ENCODE measurements at regions not wholly inside any gene's neighbourhood (a gene's known extent, or its start where the extent isn't known, plus 50 kb on each side); places are given as distances from the start of the nearest gene placed in this dataset.

DNA sequence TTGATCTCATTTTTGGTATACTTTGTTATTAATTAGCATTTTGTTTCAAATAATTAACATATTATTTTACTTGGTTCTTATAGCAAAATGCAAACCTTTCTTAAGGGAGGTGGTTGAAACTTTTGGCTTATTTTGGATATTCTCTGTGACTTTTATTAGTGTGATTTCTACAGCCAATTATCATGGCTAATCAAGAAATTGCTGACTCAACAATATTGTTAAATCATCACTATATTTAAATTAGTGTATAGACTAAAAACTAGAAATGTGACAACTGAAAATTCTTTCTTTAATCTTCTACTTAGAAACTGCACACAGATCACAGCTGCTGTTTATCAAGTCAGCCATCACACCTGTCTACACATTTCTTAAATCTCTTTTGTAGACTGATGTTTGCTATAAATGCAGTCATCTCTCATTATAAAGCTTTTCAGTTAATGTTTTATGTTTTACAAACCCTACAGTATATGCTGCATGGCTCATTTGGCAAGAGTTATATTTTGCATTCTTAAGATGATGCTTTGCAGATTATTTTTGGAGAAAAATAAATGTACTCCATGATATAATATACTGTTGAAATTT, 389.8 kb upstream of the PCDH10 start:
- TF ChIP-seq, protein P1, sequence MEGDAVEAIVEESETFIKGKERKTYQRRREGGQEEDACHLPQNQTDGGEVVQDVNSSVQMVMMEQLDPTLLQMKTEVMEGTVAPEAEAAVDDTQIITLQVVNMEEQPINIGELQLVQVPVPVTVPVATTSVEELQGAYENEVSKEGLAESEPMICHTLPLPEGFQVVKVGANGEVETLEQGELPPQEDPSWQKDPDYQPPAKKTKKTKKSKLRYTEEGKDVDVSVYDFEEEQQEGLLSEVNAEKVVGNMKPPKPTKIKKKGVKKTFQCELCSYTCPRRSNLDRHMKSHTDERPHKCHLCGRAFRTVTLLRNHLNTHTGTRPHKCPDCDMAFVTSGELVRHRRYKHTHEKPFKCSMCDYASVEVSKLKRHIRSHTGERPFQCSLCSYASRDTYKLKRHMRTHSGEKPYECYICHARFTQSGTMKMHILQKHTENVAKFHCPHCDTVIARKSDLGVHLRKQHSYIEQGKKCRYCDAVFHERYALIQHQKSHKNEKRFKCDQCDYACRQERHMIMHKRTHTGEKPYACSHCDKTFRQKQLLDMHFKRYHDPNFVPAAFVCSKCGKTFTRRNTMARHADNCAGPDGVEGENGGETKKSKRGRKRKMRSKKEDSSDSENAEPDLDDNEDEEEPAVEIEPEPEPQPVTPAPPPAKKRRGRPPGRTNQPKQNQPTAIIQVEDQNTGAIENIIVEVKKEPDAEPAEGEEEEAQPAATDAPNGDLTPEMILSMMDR (conservative IDR thresholded peaks at IDR 0.05; ENCODE audit: low read depth, low read length) = no peak
- TF ChIP-seq EZH2 (IDR thresholded peaks at IDR 0.05; ENCODE audit: borderline replicate concordance, low read depth, low read length, poor library complexity, severe bottlenecking) = no peak
